HG02642 (cell line): ENCODE measurements at regions not wholly inside any gene's neighbourhood (a gene's known extent, or its start where the extent isn't known, plus 50 kb on each side); places are given as distances from the start of the nearest gene placed in this dataset.
"Not testable (repeated sequence)": the region's sequence is repeated elsewhere in the genome, so short reads cannot be mapped to it uniquely, and the experiment has no call there.

Experiments
- ATAC-seq: cut with Tn5 transposase; IDR thresholded peaks from one replicate; pipeline ENCODE4 v1.9.1; 2021; ENCODE audit warnings: mild to moderate bottlenecking; ENCODE audit not compliant: unreplicated experiment, poor library complexity

- not testable (repeated sequence) for ATAC-seq
Measured at GRCh38 chr4:34006540-34006939, 2237.8 kb downstream of the ARAP2 start.

- no peak for ATAC-seq
Measured at GRCh38 chr4:34009951-34010350, 2234.4 kb downstream of the ARAP2 start.

GRCh38 chr4:34010751-34011519 is 2233.4 kb downstream of the ARAP2 start:
- ATAC-seq, result no peak

GRCh38 chr4:34035225-34035624 is 2209.1 kb downstream of the ARAP2 start:
- ATAC-seq, result no peak

- no peak for ATAC-seq
Measured at GRCh38 chr4:34037280-34037679, 2207.0 kb downstream of the ARAP2 start.

- ATAC-seq, result no peak
Measured at GRCh38 chr4:34039766-34040165, 2204.5 kb downstream of the ARAP2 start.

GRCh38 chr4:34043131-34043530 is 2201.2 kb downstream of the ARAP2 start:
- ATAC-seq, result no peak

GRCh38 chr4:34046580-34046979 is 2197.7 kb downstream of the ARAP2 start:
- no peak for ATAC-seq

- ATAC-seq, result no peak
Measured at GRCh38 chr4:34047363-34047762, 2197.0 kb downstream of the ARAP2 start.

- ATAC-seq, result no peak
Measured at GRCh38 chr4:34066126-34066525, 2178.2 kb downstream of the ARAP2 start.

GRCh38 chr4:34091451-34091850 is 2152.9 kb downstream of the ARAP2 start:
- no peak for ATAC-seq

- no peak for ATAC-seq
Measured at GRCh38 chr4:34094114-34094513, 2150.2 kb downstream of the ARAP2 start.

GRCh38 chr4:34105311-34105710 is 2139.0 kb downstream of the ARAP2 start:
- no peak for ATAC-seq

- ATAC-seq, result no peak
Measured at GRCh38 chr4:34108391-34108790, 2135.9 kb downstream of the ARAP2 start.

- no peak for ATAC-seq
Measured at GRCh38 chr4:34112573-34112972, 2131.7 kb downstream of the ARAP2 start.

- ATAC-seq, result no peak
Measured at GRCh38 chr4:34138385-34138784, 2105.9 kb downstream of the ARAP2 start.

GRCh38 chr4:34139346-34139745 is 2105.0 kb downstream of the ARAP2 start:
- no peak for ATAC-seq

- ATAC-seq, result no peak
Measured at GRCh38 chr4:34148322-34148908, 2095.9 kb downstream of the ARAP2 start.

- ATAC-seq, result no peak
Measured at GRCh38 chr4:34157547-34157946, 2086.8 kb downstream of the ARAP2 start.

- ATAC-seq, result no peak
Measured at GRCh38 chr4:34158878-34159277, 2085.4 kb downstream of the ARAP2 start.

GRCh38 chr4:34170946-34171345 is 2073.4 kb downstream of the ARAP2 start:
- no peak for ATAC-seq

- no peak for ATAC-seq
Measured at GRCh38 chr4:34176609-34177008, 2067.7 kb downstream of the ARAP2 start.
